ENCODE measurements at regions not wholly inside any gene's neighbourhood (a gene's known extent, or its start where the extent isn't known, plus 50 kb on each side); places are given as distances from the start of the nearest gene placed in this dataset.

DNA sequence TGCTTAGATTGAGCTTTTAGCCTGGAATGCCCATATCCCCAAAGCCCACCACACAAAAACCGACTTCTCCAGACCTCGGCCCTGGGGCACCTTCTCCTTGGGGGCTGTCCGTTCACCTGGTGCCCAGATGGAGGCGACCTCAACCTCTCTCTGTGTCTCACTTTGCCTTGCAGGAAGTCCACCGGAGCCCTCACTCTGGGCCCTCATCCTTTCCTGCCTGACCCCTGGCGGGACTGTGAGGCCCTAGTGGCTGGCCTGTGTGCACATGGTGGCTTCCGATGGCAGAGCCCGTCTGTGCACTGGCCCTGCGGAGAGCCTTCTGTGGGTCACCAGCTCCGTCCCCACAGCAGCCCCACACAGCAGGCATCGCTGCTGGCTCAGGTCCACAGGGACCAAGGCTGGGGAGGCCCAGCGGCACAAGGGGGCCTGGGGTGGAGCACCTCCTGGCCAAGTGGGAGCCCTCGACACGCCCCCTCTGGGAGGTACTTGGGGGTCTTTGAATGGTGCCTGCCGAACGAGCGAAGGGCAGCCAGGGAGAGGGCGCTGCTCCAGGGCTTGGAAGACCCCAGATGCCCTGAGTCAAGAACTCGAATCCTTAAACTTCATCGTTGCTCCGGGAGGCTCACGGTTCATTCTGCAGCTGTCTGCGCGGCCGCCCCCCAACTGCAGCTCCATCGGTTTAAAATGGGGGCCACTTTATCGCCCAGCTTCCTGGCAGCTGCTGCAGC lies 97.2 kb upstream of the ADRA2C start:
- no peak for DNase-seq (ENCODE audit: low spot score)

DNA sequence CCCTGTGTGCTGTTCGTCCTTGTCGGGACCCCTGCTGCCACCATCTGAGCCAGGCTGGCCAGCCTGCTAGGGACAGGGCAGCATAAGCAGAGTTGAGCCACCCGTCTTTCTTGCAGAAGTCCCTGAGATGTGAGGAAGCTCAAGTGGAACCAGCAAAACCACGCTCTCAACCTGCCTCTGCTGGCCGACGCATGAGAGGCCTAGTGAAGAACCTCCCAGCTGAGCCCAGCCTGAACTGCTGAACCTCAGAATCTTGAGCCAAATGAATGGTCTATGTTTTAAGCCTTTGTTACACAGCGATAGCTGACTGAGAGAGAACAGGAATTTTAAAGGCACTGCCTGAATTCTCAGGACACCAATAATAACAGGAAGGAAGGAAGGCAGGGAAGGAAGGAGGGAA lies 98.9 kb upstream of the ADRA2C start:
- no peak for DNase-seq (ENCODE audit: low spot score)

DNA sequence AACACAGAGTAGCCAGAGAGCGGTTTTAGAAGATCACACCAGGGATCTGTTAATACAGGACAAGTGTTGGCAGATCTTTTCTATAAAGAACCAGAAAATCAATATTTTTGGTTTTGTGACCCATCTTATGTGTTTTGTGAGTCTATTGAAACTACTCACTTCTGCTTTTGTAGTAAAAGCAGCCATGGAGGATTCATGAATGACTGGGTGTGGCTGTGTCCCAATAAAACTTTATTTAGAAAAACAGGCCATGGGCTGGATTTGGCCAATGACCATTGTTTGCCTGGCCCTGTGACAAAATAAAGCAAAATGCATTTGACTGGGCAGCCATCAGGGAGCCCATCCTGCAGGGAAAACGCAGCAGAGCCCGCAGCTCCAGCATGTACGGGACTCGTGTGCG lies 99.9 kb upstream of the ADRA2C start:
- no peak for DNase-seq (ENCODE audit: low spot score)

DNA sequence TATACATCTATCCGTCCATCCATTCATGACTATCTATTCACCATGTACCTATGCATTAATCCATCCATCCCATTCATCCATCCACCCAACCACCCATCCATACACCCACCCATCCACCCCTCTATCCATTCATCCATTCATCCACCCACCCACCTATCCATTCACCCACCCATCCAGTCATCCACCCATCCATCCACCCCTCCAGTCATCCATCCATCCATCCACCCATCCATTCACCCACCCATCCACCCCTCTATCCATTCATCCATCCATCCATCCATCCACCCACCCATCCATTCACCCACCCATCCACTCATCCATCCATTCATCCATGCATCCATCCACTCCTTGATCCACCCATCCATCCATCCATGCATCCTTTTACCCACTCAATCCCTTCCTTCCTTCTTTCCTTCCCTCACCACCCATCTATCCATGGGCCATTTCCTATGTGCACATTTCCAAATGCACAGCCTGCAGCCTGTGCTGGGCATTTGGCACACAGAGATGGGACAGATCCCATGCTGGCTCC lies 100.8 kb upstream of the ADRA2C start:
- no peak for DNase-seq (ENCODE audit: low spot score)

DNA sequence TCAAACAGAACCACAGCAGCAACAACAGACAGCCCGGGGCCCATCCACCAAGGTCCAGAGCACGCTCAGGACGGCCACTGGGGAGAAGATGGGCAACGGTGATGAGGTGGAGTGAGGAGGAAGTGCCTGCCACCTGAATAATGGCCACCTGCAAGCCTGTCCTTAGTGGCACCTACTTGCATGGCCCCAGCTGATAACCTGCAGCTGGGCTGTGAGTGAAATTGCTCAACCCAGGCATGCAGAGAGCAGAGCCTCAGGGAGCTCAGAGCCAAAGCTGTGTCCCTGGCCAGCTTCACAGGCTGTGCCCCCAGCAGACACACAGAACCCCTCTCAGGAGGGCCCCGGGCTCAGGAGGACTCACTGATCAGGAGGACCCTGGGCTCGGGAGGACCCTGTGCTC lies 102.4 kb upstream of the ADRA2C start:
- no peak for DNase-seq (ENCODE audit: low spot score)

DNA sequence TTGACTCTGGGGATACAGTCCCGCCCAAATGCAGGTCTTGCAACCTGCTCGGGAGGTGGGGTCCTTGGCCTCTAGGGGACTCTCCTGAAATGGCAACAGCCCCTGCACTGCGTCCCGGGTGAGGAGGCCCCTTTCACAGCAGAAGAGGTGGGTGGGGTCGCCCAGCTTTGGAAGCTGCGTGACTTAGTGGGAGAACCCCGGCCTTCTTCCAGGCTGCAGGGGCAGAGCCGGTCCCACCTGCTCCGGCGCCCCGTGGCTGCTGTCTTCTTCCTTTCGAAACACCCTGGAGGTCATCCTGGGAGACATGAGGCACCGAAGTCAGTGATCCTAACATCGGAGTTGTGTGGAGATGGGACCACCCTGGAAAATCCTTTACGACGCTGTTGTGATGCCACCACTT lies 103.7 kb upstream of the ADRA2C start:
- DNase-seq (ENCODE audit: low spot score) = no peak

DNA sequence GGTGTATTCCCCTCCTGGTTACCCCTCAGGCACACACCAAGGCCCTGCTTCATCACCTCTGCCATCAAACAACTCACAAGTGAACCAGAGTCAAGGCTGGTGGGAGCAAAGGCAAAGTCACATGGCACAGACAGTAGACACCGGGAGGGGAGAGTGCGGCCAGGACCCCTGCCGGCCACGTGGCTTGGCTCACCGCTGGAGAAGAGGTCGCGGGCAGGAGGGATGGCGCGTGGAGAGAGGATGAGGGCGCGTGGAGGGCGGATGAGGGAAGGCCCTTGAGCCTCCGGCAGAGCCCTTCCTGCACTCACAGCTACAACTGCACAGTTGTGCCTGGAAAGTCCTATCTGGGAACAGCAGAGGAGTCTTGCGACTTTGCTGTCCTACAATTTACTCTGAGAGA lies 104.2 kb upstream of the ADRA2C start:
- DNase-seq (ENCODE audit: low spot score) = no peak

DNA sequence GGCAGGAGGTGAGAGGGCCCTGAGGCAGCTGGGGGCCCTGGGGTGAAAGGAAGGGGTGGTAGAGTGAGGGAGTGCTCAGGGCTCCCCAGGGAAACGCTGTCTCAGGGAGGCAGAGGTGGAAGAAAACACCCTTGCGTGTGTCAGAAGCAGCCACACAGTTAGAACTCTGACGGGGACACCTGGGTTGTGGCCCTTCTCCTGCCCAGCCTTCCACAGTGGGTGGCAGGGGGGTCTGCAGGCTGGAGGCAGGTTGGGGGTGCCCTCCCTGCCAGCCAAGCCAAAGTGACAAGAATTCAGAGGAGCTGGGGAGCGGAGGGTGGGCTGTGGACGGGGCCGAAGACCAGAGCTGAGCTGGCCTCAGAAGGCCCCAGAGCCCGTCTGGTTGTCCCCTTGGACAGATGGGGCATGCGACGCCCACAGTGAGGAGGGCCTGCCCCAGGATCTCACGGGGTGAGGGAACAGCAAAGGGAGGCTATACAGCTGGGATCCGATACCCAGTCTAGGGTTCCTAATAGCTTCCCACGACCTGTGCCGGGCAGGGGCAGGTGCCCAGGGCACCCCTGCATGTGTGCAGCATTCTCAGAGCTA lies 105.2 kb upstream of the ADRA2C start:
- no peak for DNase-seq (ENCODE audit: low spot score)

DNA sequence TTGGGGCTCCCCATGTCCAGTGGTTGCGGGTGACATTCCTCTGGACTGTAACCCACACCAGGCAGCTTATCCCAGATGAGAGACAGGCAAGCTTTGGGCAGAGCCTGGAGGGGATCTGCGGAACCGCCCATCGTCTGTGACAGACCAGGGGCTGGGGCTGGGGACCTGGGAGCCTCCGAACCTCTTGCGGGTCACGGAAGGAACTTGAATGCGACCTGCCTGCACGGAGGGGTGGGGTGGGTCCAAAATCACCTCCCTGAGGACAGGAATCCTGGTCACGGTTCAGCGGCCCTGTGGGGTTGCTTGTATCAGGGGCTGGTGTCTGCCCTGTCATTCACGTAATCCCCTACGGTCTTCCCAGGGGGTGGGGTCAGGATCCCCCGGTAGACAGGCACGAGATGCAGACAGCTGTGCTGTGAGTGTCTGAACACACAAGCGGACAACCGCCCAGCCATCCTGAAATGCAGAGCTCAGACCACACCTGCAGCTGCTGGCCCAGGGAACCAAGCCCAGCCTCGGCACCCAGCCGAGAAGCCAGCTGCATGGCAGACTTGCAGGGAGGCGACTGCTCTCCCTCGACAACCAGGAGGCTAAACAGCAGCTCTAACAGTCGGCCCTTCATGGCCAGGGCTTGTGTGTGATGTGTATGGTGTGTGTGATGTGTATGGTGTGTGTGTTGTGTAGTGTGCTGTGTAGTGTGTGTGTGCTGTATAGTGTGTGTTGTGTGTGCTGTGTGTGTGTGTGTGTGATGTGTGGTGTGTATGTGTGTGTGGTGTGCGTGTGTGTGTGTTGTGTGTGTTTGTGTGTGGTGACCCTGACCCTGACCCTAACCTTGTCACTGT lies 105.9 kb upstream of the ADRA2C start:
- DNase-seq (ENCODE audit: low spot score) = no peak

DNA sequence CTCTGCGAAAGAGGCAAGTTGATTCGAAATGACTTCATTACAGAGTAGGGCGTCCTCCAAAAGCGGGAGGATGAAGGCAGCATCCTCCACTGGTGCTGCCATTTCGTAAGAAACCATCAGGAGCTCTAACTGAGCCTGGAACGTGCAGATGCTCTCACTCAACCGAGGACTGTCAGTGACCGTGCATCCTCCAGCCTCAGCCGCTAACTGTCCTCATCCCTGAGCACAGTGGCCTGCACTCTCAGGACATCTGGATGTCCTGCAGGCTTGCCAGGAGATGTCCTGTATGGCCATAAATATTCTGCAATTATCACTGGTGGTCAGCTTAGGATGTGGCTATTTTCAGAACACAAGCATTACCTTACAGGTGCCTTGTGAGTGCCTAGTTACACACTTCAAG lies 107.1 kb upstream of the ADRA2C start:
- DNase-seq (ENCODE audit: low spot score) = no peak

DNA sequence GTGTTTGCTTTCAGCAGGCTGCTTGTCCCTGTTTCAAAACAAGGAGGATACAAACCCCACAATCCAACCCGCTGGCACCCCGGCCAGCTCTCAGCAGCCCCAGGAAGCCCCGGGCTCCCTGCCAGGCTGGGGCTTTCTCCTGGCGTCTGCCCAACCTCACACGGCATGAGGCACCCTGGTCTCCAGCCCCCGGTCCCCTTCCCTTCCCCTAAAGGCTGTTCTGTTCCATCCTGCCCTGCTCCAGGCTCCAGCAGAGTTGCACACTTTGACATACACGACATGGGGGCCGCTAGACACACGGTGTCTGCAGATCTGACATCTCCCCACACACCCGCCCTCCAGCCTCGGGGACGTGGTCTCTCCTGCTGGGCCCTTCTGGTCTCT lies 107.7 kb upstream of the ADRA2C start:
- DNase-seq (ENCODE audit: low spot score) = no peak

DNA sequence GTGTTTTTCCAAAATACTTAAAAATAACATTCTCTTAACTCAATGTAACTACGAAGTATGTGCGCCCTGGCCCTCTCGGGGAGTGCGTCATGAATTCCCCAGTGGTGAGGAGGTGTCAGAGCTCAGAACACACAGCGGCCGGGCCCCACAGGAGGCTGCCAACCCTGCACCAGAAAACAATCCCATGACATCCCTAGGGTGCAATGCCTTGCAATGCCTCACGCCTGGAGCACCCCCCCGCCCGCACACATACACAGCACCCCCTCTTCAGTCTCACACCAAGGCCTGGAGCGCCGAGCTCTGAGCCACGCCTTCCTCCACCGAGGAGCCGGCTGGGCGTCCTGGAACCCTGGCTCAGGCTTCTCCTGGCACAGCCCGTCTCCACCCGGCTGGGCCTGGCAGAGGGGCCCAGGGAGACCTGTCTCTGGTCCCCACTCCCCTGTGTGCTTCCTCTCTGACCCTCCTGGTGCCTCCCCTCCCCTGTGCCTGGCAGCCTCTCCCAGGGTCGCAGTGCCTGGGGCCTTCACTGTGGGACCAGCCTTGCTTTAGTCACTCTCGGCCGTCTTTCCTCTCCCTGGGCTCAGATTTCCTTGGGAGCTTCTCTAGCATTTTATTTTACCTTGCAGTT lies 108.2 kb upstream of the ADRA2C start:
- no peak for DNase-seq (ENCODE audit: low spot score)

DNA sequence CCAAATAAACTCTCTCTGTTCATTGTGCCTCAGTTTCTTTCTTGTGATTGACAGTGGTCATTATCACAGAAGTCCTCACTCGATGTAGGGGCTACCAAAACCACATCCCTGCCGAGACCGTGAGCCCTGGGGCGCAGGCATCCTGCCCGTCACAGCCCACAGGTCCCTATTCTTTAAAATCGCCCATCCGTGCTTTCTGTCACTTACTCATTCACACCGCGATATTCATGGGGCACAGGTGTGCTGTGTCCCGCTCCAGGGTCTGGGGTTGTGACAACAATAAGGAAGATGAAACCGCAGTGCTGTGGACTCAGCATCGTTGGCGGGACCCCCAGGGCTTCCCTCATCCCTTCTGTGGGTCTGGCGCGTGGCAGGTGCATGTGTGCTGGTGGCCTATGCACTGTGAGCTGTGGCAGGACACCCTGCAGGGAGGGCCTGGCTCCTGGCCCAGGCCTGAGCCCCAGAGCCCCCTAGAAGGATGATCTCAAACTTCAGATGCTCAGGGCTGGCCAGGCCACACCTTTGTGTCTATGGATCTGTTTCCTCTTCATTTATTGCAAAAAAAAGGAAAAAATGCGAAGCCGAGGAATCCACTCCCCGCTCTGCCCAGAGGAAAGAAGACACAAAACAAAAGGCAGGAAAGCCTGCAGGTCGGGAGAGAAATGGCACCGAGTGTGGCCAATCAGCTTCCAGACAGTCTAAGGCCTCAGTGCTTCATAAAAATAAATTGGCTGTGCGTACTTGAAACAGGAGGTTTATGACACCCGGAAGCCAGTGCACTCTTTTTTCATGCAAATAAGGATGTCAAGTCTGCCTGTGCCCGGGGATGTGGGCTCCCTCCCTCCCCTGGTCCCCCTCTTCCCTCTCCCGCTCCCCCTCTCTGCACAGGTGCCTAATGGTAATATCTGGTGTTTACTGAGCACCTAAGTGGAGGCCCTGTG lies 109.5 kb upstream of the ADRA2C start:
- DNase-seq (ENCODE audit: low spot score) = no peak

DNA sequence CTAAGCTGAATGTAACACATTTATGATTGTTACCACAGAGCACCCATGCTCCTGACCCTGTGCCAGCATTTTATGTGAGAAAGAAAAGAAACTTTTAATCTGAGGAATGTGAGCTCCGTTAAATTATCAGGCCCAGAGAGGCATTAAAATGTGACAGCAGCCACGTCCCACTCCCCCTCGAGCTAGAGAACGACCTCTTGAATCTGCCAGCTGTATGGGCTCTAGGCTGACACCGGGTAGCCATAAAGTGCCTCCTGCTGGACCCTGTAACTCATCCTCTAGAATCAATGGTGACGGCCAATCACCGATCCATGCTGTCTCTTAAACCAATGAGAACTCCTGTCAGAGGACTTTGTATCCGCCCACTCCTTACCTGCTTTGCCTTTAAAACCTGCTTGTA lies 110.2 kb upstream of the ADRA2C start:
- no peak for DNase-seq (ENCODE audit: low spot score)

DNA sequence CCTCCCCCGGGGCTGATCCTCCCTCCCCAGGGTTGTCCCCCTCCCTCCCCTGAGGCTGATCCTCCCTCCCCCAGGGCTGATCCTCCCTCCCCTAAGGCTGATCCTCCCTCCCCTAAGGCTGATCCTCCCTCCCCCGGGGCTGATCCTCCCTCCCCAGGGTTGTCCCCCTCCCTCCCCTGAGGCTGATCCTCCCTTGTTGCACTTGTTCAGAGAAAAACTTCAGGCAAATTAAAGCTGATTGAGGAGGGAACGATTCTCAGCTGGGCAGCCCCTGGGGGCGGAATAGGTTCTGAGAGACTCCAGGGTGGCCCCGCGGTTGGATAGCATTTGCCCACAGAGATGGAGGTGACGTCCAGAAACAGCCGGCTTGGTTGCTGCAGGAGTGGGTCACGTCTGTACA lies 110.7 kb upstream of the ADRA2C start:
- DNase-seq (ENCODE audit: low spot score) = no peak

DNA sequence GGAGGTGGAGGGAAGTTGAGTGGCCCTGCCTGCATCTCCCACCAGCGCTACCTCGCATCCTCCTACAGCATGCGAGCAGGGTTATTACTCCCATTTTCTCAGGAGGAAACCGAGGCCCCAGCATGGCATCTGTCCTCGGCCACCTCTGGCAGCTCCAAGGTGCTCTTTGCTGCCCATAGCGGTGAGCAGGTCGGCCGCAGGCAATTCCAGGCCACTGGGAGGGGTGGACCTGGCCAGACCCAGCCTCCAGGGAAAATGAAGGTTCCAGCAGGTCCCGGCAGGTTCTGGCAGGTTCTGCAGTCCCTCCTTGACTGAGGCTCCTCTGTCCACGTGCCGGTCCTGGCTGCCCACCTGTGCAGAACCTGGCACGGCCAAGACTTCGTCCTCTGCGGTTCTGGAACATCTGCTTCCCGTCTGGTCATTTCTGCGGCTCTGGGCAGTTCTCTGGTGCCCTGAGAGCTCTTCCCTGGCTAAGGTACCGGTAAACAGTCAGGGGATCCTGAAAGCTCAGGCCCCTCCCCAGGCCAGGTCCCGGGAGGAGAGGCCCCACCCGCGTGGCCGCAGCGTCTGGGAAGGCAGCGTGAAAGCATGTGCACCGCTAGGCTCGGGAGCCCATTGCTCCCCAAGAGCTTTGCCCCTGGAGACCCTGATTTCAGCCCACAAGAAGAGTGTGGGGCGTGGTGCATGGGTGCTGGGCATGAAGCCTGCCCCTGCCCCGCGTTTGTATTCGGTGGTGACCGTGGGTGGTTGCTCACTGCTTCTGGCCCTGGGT lies 112.0 kb upstream of the ADRA2C start:
- no peak for DNase-seq (ENCODE audit: low spot score)

DNA sequence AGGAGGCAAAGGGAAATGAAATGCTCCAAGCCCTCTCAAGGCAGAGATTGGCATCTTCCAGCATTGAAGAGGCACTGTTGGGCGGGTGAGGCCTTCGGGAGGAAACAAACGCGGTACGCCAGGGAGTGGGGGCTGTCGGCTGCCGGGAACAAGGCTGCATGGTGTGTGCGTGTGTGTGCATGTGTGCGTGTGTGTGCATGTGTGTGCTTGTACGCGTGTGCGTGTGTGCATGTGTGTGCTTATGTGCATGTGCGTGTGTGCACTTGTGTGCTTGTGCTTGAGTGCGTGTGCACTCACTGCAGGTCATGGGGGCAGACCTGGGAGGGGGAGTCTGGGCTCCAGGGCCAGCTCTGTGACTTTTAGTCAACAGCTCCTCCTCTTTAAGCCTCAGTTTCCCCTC lies 113.6 kb upstream of the ADRA2C start:
- no peak for DNase-seq (ENCODE audit: low spot score)

DNA sequence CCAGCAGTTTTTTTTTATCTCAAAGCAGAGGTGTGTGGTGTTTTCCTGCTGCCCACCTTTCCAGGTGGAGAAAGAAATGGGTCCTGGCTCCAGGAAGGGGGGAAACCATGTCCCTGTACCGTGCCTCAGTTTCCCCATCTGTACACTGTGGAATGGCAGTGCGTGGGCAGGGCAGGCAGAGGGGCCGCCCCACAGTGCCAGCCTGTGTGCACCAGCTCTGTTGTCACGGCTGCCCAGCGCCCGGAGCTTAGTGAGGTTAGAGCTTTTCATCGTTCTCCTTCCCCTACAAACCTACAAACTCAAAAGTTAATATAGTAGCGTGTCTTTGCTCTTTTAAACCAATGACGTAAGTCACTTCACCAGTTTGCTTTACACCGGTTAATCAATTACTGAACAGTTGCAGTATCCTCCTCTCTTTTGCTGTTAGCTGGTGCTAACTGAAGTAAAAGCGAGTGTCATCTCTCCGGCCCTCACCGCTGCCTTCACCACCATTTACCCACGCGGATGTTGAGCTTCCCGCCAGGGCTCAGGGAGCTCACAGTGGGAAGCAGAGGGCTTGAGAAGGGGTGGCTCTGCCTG lies 114.8 kb upstream of the ADRA2C start:
- DNase-seq (ENCODE audit: low spot score) = no peak

DNA sequence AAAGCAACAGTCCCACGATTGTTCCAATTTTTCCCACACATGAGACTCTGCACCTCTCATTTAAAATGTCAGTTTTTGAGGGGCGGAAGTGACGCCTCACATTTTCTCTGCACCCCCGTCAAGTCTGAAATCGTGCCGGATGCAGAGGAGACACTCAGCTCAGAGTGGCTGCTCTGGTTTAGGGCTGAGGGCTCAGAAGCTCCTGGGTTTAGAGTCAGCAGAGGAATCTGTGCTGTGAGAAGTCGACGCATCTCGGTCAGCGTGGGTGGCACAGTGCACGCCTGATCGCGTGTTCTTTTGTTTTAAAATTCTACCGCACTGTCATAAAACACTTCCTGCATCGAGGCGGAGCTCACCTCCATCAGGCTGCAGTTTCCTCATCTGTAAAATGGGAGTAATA lies 116.7 kb upstream of the ADRA2C start:
- no peak for DNase-seq (ENCODE audit: low spot score)

DNA sequence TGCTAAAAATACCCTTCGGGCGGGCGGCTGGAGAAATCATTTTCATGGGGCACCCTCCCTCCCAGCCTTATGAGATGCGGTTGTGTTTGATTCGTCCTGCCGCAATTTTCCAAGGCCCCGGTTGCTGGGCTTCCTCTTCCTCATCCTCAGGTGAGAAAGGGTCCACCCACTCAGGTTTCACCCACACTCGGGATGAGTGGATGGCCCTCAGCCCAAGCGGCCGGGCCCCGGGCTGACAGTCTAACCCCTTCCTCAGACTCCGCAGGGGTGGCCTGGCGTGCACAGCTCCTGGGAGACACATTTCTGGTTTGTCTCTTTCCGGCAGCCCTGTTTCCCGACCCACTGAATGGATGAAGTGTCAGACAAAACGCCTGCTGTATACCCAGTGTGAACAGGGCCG lies 116.5 kb upstream of the LRPAP1 start:
- no peak for DNase-seq (ENCODE audit: low spot score)

Data from COLO829 (cell line).